GM23338 (cell line): ENCODE measurements at regions not wholly inside any gene's neighbourhood (a gene's known extent, or its start where the extent isn't known, plus 50 kb on each side); places are given as distances from the start of the nearest gene placed in this dataset.

Source experiments
- ATAC-seq: fragments of 200-7000 bp; cut with Tn5 transposase; 3 replicates; pipeline ENCODE4 v1.9.1; 2020
- DNase-seq: peaks from one replicate; pipeline ENCODE4 v3.0.0-alpha.2; 2015; ENCODE audit warnings: low spot score
- H2AFZ ChIP-seq: fragments of 200-600 bp; sonication (generic); 2 replicates; pipeline ENCODE4 v1.8.0; 2016; ENCODE audit warnings: antibody characterized with exemption, mild to moderate bottlenecking, moderate library complexity
- H3F3A ChIP-seq: fragments of 200-600 bp; sonication (generic); replicated peaks from 2 replicates; pipeline ENCODE4 v1.8.0; 2017; ENCODE audit warnings: antibody characterized with exemption, mixed run types, low read depth
- H3K27ac ChIP-seq: fragments of 200-600 bp; sonication (generic); 2 replicates; pipeline ENCODE4 v1.6.1; 2016; ENCODE audit warnings: low read depth
- H3K27me3 ChIP-seq: fragments of 200-600 bp; sonication (generic); 2 replicates; pipeline ENCODE4 v1.8.0; 2016; ENCODE audit warnings: mild to moderate bottlenecking, mixed run types, moderate library complexity; ENCODE audit not compliant: insufficient read depth
- H3K36me3 ChIP-seq: fragments of 200-600 bp; sonication (generic); 2 replicates; pipeline ENCODE4 v1.8.0; 2016; ENCODE audit warnings: mild to moderate bottlenecking; ENCODE audit not compliant: insufficient read depth
- H3K4me1 ChIP-seq: fragments of 200-600 bp; sonication (generic); 2 replicates; pipeline ENCODE4 v1.8.0; 2016; ENCODE audit warnings: mild to moderate bottlenecking, moderate library complexity; ENCODE audit not compliant: insufficient read depth
- H3K4me2 ChIP-seq: fragments of 200-600 bp; sonication (generic); 2 replicates; pipeline ENCODE4 v1.7.1; 2017; ENCODE audit warnings: mixed run types
- H3K4me3 ChIP-seq: fragments of 200-600 bp; sonication (generic); 2 replicates; pipeline ENCODE4 v1.6.1; 2016; ENCODE audit warnings: mixed run types
- H3K79me2 ChIP-seq: fragments of 200-600 bp; sonication (generic); replicated peaks from 2 replicates; pipeline ENCODE4 v1.8.0; 2017; ENCODE audit warnings: mild to moderate bottlenecking; ENCODE audit not compliant: insufficient read depth
- H3K9me2 ChIP-seq: fragments of 200-600 bp; sonication (generic); 2 replicates; pipeline ENCODE4 v1.8.0; 2017; ENCODE audit not compliant: insufficient read depth
- H4K20me1 ChIP-seq: fragments of 200-600 bp; sonication (generic); replicated peaks from 2 replicates; pipeline ENCODE4 v1.8.0; 2017; ENCODE audit warnings: mild to moderate bottlenecking; ENCODE audit not compliant: insufficient read depth
- H3K27ac Mint-ChIP-seq: 2 replicates; pipeline ENCODE4 v1.8.0; 2020; ENCODE audit warnings: inconsistent platforms, mild to moderate bottlenecking, moderate library complexity, mixed read lengths
- H3K27me3 Mint-ChIP-seq: 3 replicates; pipeline ENCODE4 v1.8.0; 2022; ENCODE audit warnings: low read depth, mild to moderate bottlenecking, moderate library complexity, mixed read lengths, inconsistent platforms; ENCODE audit not compliant: insufficient read depth, poor library complexity
- H3K36me3 Mint-ChIP-seq: 3 replicates; pipeline ENCODE4 v1.8.0; 2021; ENCODE audit warnings: low read depth, mild to moderate bottlenecking, inconsistent platforms, moderate library complexity, mixed read lengths
- H3K4me1 Mint-ChIP-seq: 3 replicates; pipeline ENCODE4 v1.8.0; 2020; ENCODE audit warnings: mild to moderate bottlenecking, inconsistent platforms, mixed read lengths
- H3K4me3 Mint-ChIP-seq: 3 replicates; pipeline ENCODE4 v1.8.0; 2021; ENCODE audit warnings: moderate library complexity, mild to moderate bottlenecking, inconsistent platforms, mixed read lengths
- H3K9me3 Mint-ChIP-seq: 3 replicates; pipeline ENCODE4 v1.8.0; 2020; ENCODE audit warnings: moderate library complexity, mild to moderate bottlenecking, inconsistent platforms, mixed read lengths
- CREB1 ChIP-seq: fragments of 250-450 bp; sonication (Bioruptor Pico); IDR thresholded peaks from 2 replicates; pipeline ENCODE4 v1.5.0; 2020; ENCODE audit warnings: low read depth, mild to moderate bottlenecking, moderate library complexity
- EZH2 ChIP-seq: fragments of 200-600 bp; sonication (generic); IDR thresholded peaks from one replicate; pipeline ENCODE4 v1.8.0; 2017; ENCODE audit warnings: antibody characterized with exemption, mild to moderate bottlenecking, low read depth; ENCODE audit not compliant: unreplicated experiment
- EZH2phosphoT487 ChIP-seq: fragments of 200-600 bp; sonication (generic); IDR thresholded peaks from one replicate; pipeline ENCODE4 v1.8.1; 2018; ENCODE audit warnings: antibody characterized with exemption; ENCODE audit not compliant: unreplicated experiment
- JUNB ChIP-seq: IDR thresholded peaks from one replicate; pipeline ENCODE4 v1.6.1; 2016; ENCODE audit warnings: antibody characterized with exemption; ENCODE audit not compliant: unreplicated experiment
- NANOG ChIP-seq: IDR thresholded peaks from 2 replicates; pipeline ENCODE4 v1.6.1; 2016; ENCODE audit warnings: antibody characterized with exemption, borderline replicate concordance
- POLR2AphosphoS5 ChIP-seq: IDR thresholded peaks from 2 replicates; pipeline ENCODE4 v1.6.1; 2016; ENCODE audit warnings: antibody characterized with exemption, low read depth
- ZNF114 ChIP-seq: fragments of 250-450 bp; sonication (Bioruptor Pico); IDR thresholded peaks from 2 replicates; pipeline ENCODE4 v1.5.0; 2020; ENCODE audit warnings: mild to moderate bottlenecking, moderate library complexity
- ZNF331 ChIP-seq: fragments of 250-450 bp; sonication (Bioruptor Pico); IDR thresholded peaks from 2 replicates; pipeline ENCODE4 v1.5.0; 2020; ENCODE audit warnings: low read depth, mild to moderate bottlenecking, moderate library complexity
- TF ChIP-seq, protein P1 (sequence below): fragments of 250-450 bp; sonication (Bioruptor Pico); IDR thresholded peaks from 2 replicates; pipeline ENCODE4 v1.5.0; 2020; ENCODE audit warnings: mild to moderate bottlenecking, moderate library complexity
- TF ChIP-seq, protein P2 (sequence below): IDR thresholded peaks from one replicate; pipeline ENCODE4 v1.6.1; 2018; ENCODE audit warnings: antibody characterized with exemption; ENCODE audit not compliant: unreplicated experiment
- TF ChIP-seq, protein P3 (sequence below), 2 experiments: fragments of 200-600 bp in 1 of 2; sonication (generic) in 1 of 2; conservative IDR thresholded peaks; 2 replicates each; pipeline versions ENCODE4 v1.5.1 to v1.6.1; 2016 to 2017; ENCODE audit warnings: antibody characterized with exemption in 2 of 2, low read depth in 2 of 2, mild to moderate bottlenecking in 2 of 2, moderate library complexity in 1 of 2

DNA sequence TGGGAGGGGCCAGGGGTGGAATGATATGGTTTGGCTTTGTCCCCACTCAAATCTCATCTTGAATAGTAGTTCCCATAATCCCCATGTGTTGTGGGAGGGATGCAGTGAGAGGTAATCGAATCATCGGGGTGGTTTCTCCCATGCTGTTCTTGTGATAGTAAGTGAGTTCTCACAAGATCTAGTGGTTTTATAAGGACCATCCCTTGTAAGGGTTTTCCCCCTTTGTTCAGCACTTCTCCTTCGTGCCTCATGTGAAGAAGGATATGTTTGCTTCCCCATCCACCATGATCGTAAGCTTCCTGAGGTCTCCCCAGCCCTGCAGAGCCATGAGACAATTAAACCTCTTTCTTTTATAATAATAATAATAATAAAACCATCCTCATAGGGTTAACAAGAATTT lies 53.4 kb upstream of the PRNP start (continued):
- TF ChIP-seq, protein P1, sequence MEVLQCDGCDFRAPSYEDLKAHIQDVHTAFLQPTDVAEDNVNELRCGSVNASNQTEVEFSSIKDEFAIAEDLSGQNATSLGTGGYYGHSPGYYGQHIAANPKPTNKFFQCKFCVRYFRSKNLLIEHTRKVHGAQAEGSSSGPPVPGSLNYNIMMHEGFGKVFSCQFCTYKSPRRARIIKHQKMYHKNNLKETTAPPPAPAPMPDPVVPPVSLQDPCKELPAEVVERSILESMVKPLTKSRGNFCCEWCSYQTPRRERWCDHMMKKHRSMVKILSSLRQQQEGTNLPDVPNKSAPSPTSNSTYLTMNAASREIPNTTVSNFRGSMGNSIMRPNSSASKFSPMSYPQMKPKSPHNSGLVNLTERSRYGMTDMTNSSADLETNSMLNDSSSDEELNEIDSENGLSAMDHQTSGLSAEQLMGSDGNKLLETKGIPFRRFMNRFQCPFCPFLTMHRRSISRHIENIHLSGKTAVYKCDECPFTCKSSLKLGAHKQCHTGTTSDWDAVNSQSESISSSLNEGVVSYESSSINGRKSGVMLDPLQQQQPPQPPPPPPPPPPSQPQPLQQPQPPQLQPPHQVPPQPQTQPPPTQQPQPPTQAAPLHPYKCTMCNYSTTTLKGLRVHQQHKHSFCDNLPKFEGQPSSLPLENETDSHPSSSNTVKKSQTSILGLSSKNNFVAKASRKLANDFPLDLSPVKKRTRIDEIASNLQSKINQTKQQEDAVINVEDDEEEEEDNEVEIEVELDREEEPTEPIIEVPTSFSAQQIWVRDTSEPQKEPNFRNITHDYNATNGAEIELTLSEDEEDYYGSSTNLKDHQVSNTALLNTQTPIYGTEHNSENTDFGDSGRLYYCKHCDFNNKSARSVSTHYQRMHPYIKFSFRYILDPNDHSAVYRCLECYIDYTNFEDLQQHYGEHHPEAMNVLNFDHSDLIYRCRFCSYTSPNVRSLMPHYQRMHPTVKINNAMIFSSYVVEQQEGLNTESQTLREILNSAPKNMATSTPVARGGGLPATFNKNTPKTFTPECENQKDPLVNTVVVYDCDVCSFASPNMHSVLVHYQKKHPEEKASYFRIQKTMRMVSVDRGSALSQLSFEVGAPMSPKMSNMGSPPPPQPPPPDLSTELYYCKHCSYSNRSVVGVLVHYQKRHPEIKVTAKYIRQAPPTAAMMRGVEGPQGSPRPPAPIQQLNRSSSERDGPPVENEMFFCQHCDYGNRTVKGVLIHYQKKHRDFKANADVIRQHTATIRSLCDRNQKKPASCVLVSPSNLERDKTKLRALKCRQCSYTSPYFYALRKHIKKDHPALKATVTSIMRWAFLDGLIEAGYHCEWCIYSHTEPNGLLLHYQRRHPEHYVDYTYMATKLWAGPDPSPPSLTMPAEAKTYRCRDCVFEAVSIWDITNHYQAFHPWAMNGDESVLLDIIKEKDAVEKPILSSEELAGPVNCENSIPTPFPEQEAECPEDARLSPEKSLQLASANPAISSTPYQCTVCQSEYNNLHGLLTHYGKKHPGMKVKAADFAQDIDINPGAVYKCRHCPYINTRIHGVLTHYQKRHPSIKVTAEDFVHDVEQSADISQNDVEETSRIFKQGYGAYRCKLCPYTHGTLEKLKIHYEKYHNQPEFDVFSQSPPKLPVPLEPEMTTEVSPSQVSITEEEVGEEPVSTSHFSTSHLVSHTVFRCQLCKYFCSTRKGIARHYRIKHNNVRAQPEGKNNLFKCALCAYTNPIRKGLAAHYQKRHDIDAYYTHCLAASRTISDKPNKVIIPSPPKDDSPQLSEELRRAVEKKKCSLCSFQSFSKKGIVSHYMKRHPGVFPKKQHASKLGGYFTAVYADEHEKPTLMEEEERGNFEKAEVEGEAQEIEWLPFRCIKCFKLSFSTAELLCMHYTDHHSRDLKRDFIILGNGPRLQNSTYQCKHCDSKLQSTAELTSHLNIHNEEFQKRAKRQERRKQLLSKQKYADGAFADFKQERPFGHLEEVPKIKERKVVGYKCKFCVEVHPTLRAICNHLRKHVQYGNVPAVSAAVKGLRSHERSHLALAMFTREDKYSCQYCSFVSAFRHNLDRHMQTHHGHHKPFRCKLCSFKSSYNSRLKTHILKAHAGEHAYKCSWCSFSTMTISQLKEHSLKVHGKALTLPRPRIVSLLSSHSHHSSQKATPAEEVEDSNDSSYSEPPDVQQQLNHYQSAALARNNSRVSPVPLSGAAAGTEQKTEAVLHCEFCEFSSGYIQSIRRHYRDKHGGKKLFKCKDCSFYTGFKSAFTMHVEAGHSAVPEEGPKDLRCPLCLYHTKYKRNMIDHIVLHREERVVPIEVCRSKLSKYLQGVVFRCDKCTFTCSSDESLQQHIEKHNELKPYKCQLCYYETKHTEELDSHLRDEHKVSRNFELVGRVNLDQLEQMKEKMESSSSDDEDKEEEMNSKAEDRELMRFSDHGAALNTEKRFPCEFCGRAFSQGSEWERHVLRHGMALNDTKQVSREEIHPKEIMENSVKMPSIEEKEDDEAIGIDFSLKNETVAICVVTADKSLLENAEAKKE (CRISPR knock-in tag), result no peak
- TF ChIP-seq JUNB (no peak), NANOG (no peak), ZNF114 (CRISPR knock-in tag) (no peak), EZH2phosphoT487 (no peak)
- TF ChIP-seq, protein P2, sequence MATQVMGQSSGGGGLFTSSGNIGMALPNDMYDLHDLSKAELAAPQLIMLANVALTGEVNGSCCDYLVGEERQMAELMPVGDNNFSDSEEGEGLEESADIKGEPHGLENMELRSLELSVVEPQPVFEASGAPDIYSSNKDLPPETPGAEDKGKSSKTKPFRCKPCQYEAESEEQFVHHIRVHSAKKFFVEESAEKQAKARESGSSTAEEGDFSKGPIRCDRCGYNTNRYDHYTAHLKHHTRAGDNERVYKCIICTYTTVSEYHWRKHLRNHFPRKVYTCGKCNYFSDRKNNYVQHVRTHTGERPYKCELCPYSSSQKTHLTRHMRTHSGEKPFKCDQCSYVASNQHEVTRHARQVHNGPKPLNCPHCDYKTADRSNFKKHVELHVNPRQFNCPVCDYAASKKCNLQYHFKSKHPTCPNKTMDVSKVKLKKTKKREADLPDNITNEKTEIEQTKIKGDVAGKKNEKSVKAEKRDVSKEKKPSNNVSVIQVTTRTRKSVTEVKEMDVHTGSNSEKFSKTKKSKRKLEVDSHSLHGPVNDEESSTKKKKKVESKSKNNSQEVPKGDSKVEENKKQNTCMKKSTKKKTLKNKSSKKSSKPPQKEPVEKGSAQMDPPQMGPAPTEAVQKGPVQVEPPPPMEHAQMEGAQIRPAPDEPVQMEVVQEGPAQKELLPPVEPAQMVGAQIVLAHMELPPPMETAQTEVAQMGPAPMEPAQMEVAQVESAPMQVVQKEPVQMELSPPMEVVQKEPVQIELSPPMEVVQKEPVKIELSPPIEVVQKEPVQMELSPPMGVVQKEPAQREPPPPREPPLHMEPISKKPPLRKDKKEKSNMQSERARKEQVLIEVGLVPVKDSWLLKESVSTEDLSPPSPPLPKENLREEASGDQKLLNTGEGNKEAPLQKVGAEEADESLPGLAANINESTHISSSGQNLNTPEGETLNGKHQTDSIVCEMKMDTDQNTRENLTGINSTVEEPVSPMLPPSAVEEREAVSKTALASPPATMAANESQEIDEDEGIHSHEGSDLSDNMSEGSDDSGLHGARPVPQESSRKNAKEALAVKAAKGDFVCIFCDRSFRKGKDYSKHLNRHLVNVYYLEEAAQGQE, result no peak

DNA sequence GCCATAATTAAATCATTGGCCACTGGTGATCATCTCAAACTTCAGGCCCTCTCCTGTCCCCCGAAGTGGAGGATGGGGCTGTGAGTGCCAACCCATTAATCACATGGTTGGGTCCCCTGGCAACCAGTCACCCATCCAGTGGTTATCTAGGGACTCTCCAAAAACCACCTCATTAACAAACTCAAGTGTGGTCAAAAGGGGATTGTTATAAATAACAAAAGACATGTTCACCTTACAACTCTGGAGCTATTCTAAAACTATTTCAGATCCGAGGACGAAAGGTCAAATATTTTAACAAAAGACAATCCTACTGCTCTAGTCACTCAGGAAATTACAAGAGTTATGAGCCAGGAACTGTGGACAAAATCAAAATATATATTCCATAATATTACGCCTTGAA lies 60.0 kb upstream of the PRNP start:
- Histone ChIP-seq H3K9me2 (0 out of 2 replicates have a peak, but pooled peaks cover 7% of the 10 kb centered on the region), H3K4me3 (no peak overlapping the region), H2AFZ (no peak overlapping the region), H3K27me3 (no peaks in the 10 kb centered on the region), H4K20me1 (no peaks in the 10 kb centered on the region), H3K4me2 (no peak overlapping the region), H3K36me3 (no peaks in the 10 kb centered on the region), H3K79me2 (no peaks in the 10 kb centered on the region), H3K27ac (no peak overlapping the region), H3F3A (no peaks in the 10 kb centered on the region), H3K4me1 (no peaks in the 10 kb centered on the region)
- DNase-seq (no peak), ATAC-seq (no peak)
- peaks cover 22% of the 10 kb centered on the region for H3K36me3 Mint-ChIP-seq
- H3K9me3 Mint-ChIP-seq, result peaks cover 41% of the 10 kb centered on the region
- H3K4me3 Mint-ChIP-seq, result no peak overlapping the region
- no peak overlapping the region for H3K27ac Mint-ChIP-seq
- H3K4me1 Mint-ChIP-seq, result no peaks in the 10 kb centered on the region
- H3K27me3 Mint-ChIP-seq, result peaks cover 3% of the 10 kb centered on the region
- TF ChIP-seq JUNB (no peak), CREB1 (CRISPR knock-in tag) (no peak), POLR2AphosphoS5 (no peak), EZH2 (no peak), NANOG (no peak), ZNF331 (no peak), ZNF114 (CRISPR knock-in tag) (no peak)
- TF ChIP-seq, protein P3, sequence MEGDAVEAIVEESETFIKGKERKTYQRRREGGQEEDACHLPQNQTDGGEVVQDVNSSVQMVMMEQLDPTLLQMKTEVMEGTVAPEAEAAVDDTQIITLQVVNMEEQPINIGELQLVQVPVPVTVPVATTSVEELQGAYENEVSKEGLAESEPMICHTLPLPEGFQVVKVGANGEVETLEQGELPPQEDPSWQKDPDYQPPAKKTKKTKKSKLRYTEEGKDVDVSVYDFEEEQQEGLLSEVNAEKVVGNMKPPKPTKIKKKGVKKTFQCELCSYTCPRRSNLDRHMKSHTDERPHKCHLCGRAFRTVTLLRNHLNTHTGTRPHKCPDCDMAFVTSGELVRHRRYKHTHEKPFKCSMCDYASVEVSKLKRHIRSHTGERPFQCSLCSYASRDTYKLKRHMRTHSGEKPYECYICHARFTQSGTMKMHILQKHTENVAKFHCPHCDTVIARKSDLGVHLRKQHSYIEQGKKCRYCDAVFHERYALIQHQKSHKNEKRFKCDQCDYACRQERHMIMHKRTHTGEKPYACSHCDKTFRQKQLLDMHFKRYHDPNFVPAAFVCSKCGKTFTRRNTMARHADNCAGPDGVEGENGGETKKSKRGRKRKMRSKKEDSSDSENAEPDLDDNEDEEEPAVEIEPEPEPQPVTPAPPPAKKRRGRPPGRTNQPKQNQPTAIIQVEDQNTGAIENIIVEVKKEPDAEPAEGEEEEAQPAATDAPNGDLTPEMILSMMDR (conservative IDR thresholded peaks at IDR 0.05; ENCODE audit: low read depth in 2 of 2), result no peak
